H9 (cell line): ENCODE measurements at regions not wholly inside any gene's neighbourhood (a gene's known extent, or its start where the extent isn't known, plus 50 kb on each side); places are given as distances from the start of the nearest gene placed in this dataset.

Experiments
- DNase-seq: peaks from one replicate; pipeline ENCODE4 v3.0.0-alpha.2; 2017
- H2AFZ ChIP-seq: one replicate; pipeline ENCODE4 v1.6.1; 2013; ENCODE audit warnings: mild to moderate bottlenecking, low read length, control low read depth, moderate library complexity
- H2AK5ac ChIP-seq: 2 replicates; pipeline ENCODE4 v1.6.1; 2013; ENCODE audit warnings: low read length, control low read depth, mixed read lengths; ENCODE audit not compliant: insufficient read length
- H2BK120ac ChIP-seq: one replicate; pipeline ENCODE4 v1.6.1; 2013; ENCODE audit warnings: low read depth, mild to moderate bottlenecking, low read length, control low read depth, inconsistent platforms; ENCODE audit not compliant: poor library complexity, severe bottlenecking
- H2BK12ac ChIP-seq: 2 replicates; pipeline ENCODE4 v1.6.1; 2013; ENCODE audit warnings: low read length, control low read depth, mixed read lengths, low read depth; ENCODE audit not compliant: insufficient read length
- H2BK15ac ChIP-seq: 2 replicates; pipeline ENCODE4 v1.6.1; 2013; ENCODE audit warnings: low read depth, low read length, control low read depth
- H2BK20ac ChIP-seq: one replicate; pipeline ENCODE4 v1.6.1; 2013; ENCODE audit warnings: low read depth, mild to moderate bottlenecking, low read length, control low read depth, inconsistent platforms; ENCODE audit not compliant: poor library complexity, severe bottlenecking
- H2BK5ac ChIP-seq: 2 replicates; pipeline ENCODE4 v1.6.1; 2013; ENCODE audit warnings: low read length, control low read depth, mixed read lengths; ENCODE audit not compliant: insufficient read length
- H3K14ac ChIP-seq: 2 replicates; pipeline ENCODE4 v1.6.1; 2013; ENCODE audit warnings: low read length, control low read depth; ENCODE audit not compliant: insufficient read depth
- H3K18ac ChIP-seq: 2 replicates; pipeline ENCODE4 v1.6.1; 2013; ENCODE audit warnings: low read depth, mild to moderate bottlenecking, mixed read lengths, low read length, control low read depth; ENCODE audit not compliant: insufficient read length
- H3K23ac ChIP-seq: 2 replicates; pipeline ENCODE4 v1.6.1; 2013; ENCODE audit warnings: low read length, control low read depth, mixed read lengths, low read depth; ENCODE audit not compliant: insufficient read length
- H3K23me2 ChIP-seq: 2 replicates; pipeline ENCODE4 v1.6.1; 2013; ENCODE audit warnings: low read depth, mild to moderate bottlenecking, mixed read lengths, low read length, control low read depth; ENCODE audit not compliant: insufficient read length, poor library complexity, severe bottlenecking
- H3K27ac ChIP-seq: 2 replicates; pipeline ENCODE4 v1.5.1; 2013; ENCODE audit warnings: low read length, control low read depth, mixed read lengths, low read depth; ENCODE audit not compliant: insufficient read length
- H3K27me3 ChIP-seq: 2 replicates; pipeline ENCODE4 v1.6.1; 2013; ENCODE audit warnings: low read length, control low read depth, inconsistent platforms; ENCODE audit not compliant: insufficient read depth
- H3K4ac ChIP-seq: 2 replicates; pipeline ENCODE4 v1.6.1; 2013; ENCODE audit warnings: low read depth, mild to moderate bottlenecking, control low read depth, inconsistent platforms, low read length, moderate library complexity
- H3K4me1 ChIP-seq: 2 replicates; pipeline ENCODE4 v1.6.1; 2013; ENCODE audit warnings: low read length, control low read depth, inconsistent platforms; ENCODE audit not compliant: insufficient read depth
- H3K4me2 ChIP-seq: 2 replicates; pipeline ENCODE4 v1.6.1; 2013; ENCODE audit warnings: low read length, control low read depth, mixed read lengths; ENCODE audit not compliant: insufficient read length, insufficient read depth
- H3K56ac ChIP-seq: 2 replicates; pipeline ENCODE4 v1.6.1; 2013; ENCODE audit warnings: low read depth, mild to moderate bottlenecking, mixed read lengths, low read length, control low read depth; ENCODE audit not compliant: insufficient read length
- H3K79me1 ChIP-seq: 2 replicates; pipeline ENCODE4 v1.6.1; 2013; ENCODE audit warnings: low read depth, mild to moderate bottlenecking, moderate library complexity, low read length, control low read depth, inconsistent platforms; ENCODE audit not compliant: insufficient read depth, poor library complexity, severe bottlenecking
- H3K79me2 ChIP-seq: 2 replicates; pipeline ENCODE4 v1.6.1; 2013; ENCODE audit warnings: low read length, control low read depth, inconsistent platforms; ENCODE audit not compliant: insufficient read depth
- H3K9ac ChIP-seq: 2 replicates; pipeline ENCODE4 v1.6.1; 2013; ENCODE audit warnings: low read length, control low read depth, mixed read lengths; ENCODE audit not compliant: insufficient read length; ENCODE audit errors: extremely low read depth
- H3K9me3 ChIP-seq: one replicate; pipeline ENCODE4 v1.6.1; 2013; ENCODE audit warnings: low read depth, low read length, inconsistent platforms; ENCODE audit not compliant: control insufficient read depth
- H3T11ph ChIP-seq: one replicate; pipeline ENCODE4 v1.6.1; 2013; ENCODE audit warnings: mild to moderate bottlenecking, low read length, control low read depth, inconsistent platforms
- H4K20me1 ChIP-seq: one replicate; pipeline ENCODE4 v1.6.1; 2013; ENCODE audit not compliant: control insufficient read depth, insufficient read length, insufficient read depth
- H4K5ac ChIP-seq: 2 replicates; pipeline ENCODE4 v1.6.1; 2013; ENCODE audit warnings: low read depth, mild to moderate bottlenecking, mixed read lengths, low read length, control low read depth; ENCODE audit not compliant: insufficient read length
- H4K8ac ChIP-seq: replicated peaks from 2 replicates; pipeline ENCODE4 v1.6.1; 2013; ENCODE audit warnings: low read length, control low read depth, mixed read lengths, low read depth; ENCODE audit not compliant: insufficient read length
- H4K91ac ChIP-seq: 2 replicates; pipeline ENCODE4 v1.6.1; 2013; ENCODE audit warnings: low read depth, mild to moderate bottlenecking, moderate library complexity, mixed read lengths, low read length, control low read depth; ENCODE audit not compliant: insufficient read length
- H3K27ac Mint-ChIP-seq, 3 experiments: 2 replicates in 2 of 3; 3 replicates in 1 of 3; pipeline ENCODE4 v1.8.0; 2020 to 2021; ENCODE audit warnings: mixed read lengths in 3 of 3, mild to moderate bottlenecking in 1 of 3, moderate library complexity in 1 of 3
- H3K27me3 Mint-ChIP-seq: 2 replicates; pipeline ENCODE4 v1.8.0; 2021; ENCODE audit warnings: low read depth, mild to moderate bottlenecking, moderate library complexity, mixed read lengths
- H3K36me3 Mint-ChIP-seq, 3 experiments: 2 replicates in 2 of 3; 3 replicates in 1 of 3; pipeline ENCODE4 v1.8.0; 2020 to 2021; ENCODE audit warnings: low read depth in 3 of 3, mixed read lengths in 3 of 3; ENCODE audit not compliant: insufficient read depth in 1 of 3
- H3K4me1 Mint-ChIP-seq, 2 experiments: 2 replicates each; pipeline ENCODE4 v1.8.0; 2020; ENCODE audit warnings: mixed read lengths in 2 of 2
- H3K4me3 Mint-ChIP-seq, 2 experiments: 2 replicates in 1 of 2; 3 replicates in 1 of 2; pipeline ENCODE4 v1.8.0; 2020 to 2021; ENCODE audit warnings: mild to moderate bottlenecking in 2 of 2, mixed read lengths in 2 of 2, moderate library complexity in 1 of 2
- H3K9me3 Mint-ChIP-seq, 2 experiments: 2 replicates in 1 of 2; 3 replicates in 1 of 2; pipeline ENCODE4 v1.8.0; 2020; ENCODE audit warnings: mild to moderate bottlenecking in 2 of 2, mixed read lengths in 2 of 2, moderate library complexity in 1 of 2
- CTCF ChIP-seq: fragments of 200-600 bp; sonication (generic); conservative IDR thresholded peaks from 3 replicates; pipeline ENCODE4 v1.8.0; 2021; ENCODE audit warnings: antibody characterized with exemption, mild to moderate bottlenecking
- WGBS: extraction: QIAGEN DNeasy Blood & Tissue Kit; methylation state at CpG from one replicate; pipeline ENCODE4 v1.1.7; 2013; ENCODE audit warnings: missing lambda C conversion rate, low lambda C conversion rate, mixed read lengths; ENCODE audit not compliant: insufficient read length; ENCODE audit errors: extremely low coverage; 5-methylcytosine and 5-hydroxymethylcytosine counted together

- H3K27ac Mint-ChIP-seq = no peak overlapping the region
- H3K9ac ChIP-seq = no peak overlapping the region
- H4K91ac ChIP-seq = no peak overlapping the region
- no peak overlapping the region for H2BK20ac ChIP-seq
- peaks cover 5% of the 10 kb centered on the region for H3K9me3 ChIP-seq
- H2BK5ac ChIP-seq = no peak overlapping the region
- H3K18ac ChIP-seq = no peak overlapping the region
- peaks cover 13 to 16% of the 10 kb centered on the region in 2 experiments for H3K9me3 Mint-ChIP-seq
- H2AFZ ChIP-seq = no peak overlapping the region
- H2BK120ac ChIP-seq = no peak overlapping the region
- H3K4me1 Mint-ChIP-seq = peaks cover 0 to 5% of the 10 kb centered on the region in 2 experiments; a peak in 2 of 4 replicates
- no CpG with 5 or more reads among the region's 7 CpGs for WGBS
- no peaks in the 10 kb centered on the region for H3K27me3 ChIP-seq
- no peak overlapping the region for H3T11ph ChIP-seq
- H3K23me2 ChIP-seq = no peaks in the 10 kb centered on the region
- H3K79me1 ChIP-seq = no peaks in the 10 kb centered on the region
- H3K56ac ChIP-seq = no peak overlapping the region
- no peak overlapping the region for H2BK15ac ChIP-seq
- no peak for DNase-seq
- no peaks in the 10 kb centered on the region for H3K4me1 ChIP-seq
- no peak overlapping the region for H3K4me3 Mint-ChIP-seq
- H2BK12ac ChIP-seq = no peak overlapping the region
- H3K36me3 Mint-ChIP-seq = peaks cover 9 to 22% (median 10%) of the 10 kb centered on the region in 3 experiments
- no peak overlapping the region for H3K27ac ChIP-seq
- no peak overlapping the region for H4K8ac ChIP-seq
- no peak overlapping the region for H3K4me2 ChIP-seq
- no peaks in the 10 kb centered on the region for H4K20me1 ChIP-seq
- no peak overlapping the region for H3K4ac ChIP-seq
- H3K79me2 ChIP-seq = no peaks in the 10 kb centered on the region
- TF ChIP-seq CTCF = no peak
- H2AK5ac ChIP-seq = no peak overlapping the region
- no peak overlapping the region for H3K23ac ChIP-seq
- H3K27me3 Mint-ChIP-seq = no peaks in the 10 kb centered on the region
- H3K14ac ChIP-seq = no peak overlapping the region
- H4K5ac ChIP-seq = no peak overlapping the region
Measured at GRCh38 chr17:53471514-53471913, 351.2 kb upstream of the KIF2B start.
